AG04449 (cell line): ENCODE measurements at regions not wholly inside any gene's neighbourhood (a gene's known extent, or its start where the extent isn't known, plus 50 kb on each side); places are given as distances from the start of the nearest gene placed in this dataset.

ENCODE experiments used
- CTCF ChIA-PET: fragments of 350-600 bp; formaldehyde crosslinking; extraction: SDS; loops from one replicate; lab custom pipeline; 2021; ENCODE audit warnings: antibody characterized with exemption; lab: Yijun Ruan, JAX
- POLR2A ChIA-PET: fragments of 400-600, 350-600 bp; formaldehyde crosslinking; extraction: SDS; loops from one replicate; lab custom pipeline; 2020; ENCODE audit warnings: antibody characterized with exemption, inconsistent platforms; lab: Yijun Ruan, JAX
- DNase-seq: peaks from one replicate; pipeline ENCODE4 v3.0.0-alpha.2; 2010; ENCODE audit warnings: low read depth, low spot score
- H3K4me3 ChIP-seq: 2 replicates; pipeline ENCODE4 v1.5.1; 2011; ENCODE audit warnings: low read depth, mild to moderate bottlenecking, control low read depth, low read length
- TF ChIP-seq, protein P1 (sequence below): IDR thresholded peaks from one replicate; pipeline ENCODE4 v1.5.1; 2011; ENCODE audit warnings: mild to moderate bottlenecking, moderate library complexity, low read length, control low read depth, inconsistent platforms; ENCODE audit not compliant: insufficient read depth; ENCODE audit errors: missing control alignments

DNA sequence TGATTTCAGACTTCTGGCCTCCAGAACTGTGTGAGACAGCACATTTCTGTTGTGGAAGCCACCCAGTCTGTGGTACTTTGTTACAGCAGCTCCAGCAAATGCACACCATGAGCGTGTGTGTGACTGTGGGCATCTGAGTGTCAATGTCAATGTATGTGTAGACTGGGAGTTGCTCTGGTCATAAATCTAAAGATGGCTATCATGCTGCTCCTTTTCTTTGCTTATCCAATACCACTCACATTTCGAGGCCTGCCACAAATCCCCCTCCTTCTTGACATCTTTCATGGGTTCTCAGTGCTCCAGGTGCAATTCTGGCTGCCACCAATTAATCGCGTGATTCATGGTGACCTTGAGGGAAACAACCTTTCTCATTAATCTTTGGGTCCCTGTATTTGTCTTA is 141.2 kb downstream of the RWDD3 start:
- no peak for DNase-seq
- no peak overlapping the region for H3K4me3 ChIP-seq
- ChIA-PET POLR2A (no interaction called here), CTCF (no interaction called here)
- TF ChIP-seq, protein P1, sequence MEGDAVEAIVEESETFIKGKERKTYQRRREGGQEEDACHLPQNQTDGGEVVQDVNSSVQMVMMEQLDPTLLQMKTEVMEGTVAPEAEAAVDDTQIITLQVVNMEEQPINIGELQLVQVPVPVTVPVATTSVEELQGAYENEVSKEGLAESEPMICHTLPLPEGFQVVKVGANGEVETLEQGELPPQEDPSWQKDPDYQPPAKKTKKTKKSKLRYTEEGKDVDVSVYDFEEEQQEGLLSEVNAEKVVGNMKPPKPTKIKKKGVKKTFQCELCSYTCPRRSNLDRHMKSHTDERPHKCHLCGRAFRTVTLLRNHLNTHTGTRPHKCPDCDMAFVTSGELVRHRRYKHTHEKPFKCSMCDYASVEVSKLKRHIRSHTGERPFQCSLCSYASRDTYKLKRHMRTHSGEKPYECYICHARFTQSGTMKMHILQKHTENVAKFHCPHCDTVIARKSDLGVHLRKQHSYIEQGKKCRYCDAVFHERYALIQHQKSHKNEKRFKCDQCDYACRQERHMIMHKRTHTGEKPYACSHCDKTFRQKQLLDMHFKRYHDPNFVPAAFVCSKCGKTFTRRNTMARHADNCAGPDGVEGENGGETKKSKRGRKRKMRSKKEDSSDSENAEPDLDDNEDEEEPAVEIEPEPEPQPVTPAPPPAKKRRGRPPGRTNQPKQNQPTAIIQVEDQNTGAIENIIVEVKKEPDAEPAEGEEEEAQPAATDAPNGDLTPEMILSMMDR = no peak

DNA sequence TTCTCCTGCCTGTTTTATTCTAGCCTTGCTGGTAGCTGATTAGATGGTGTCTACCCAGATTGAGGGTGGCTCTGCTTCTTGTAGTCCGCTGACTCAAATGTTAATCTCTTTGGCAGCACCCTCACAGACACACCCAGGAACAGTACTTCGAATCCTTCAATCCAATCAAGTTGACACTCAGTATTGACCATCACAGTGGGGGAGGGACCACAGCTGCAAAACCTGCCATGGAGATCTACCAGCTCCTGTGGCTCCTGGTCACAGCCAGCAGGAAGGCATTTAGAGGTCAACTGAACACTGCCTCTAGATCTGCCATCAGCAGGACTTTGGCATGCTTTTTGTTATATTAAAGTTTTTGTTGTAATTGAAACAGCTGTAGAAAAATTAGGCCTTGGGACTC is 146.9 kb downstream of the RWDD3 start:
- no peak for DNase-seq
- POLR2A ChIA-PET = no interaction called here
- H3K4me3 ChIP-seq = no peak overlapping the region
- TF ChIP-seq, protein P1 = no peak
- CTCF ChIA-PET = no interaction called here

DNA sequence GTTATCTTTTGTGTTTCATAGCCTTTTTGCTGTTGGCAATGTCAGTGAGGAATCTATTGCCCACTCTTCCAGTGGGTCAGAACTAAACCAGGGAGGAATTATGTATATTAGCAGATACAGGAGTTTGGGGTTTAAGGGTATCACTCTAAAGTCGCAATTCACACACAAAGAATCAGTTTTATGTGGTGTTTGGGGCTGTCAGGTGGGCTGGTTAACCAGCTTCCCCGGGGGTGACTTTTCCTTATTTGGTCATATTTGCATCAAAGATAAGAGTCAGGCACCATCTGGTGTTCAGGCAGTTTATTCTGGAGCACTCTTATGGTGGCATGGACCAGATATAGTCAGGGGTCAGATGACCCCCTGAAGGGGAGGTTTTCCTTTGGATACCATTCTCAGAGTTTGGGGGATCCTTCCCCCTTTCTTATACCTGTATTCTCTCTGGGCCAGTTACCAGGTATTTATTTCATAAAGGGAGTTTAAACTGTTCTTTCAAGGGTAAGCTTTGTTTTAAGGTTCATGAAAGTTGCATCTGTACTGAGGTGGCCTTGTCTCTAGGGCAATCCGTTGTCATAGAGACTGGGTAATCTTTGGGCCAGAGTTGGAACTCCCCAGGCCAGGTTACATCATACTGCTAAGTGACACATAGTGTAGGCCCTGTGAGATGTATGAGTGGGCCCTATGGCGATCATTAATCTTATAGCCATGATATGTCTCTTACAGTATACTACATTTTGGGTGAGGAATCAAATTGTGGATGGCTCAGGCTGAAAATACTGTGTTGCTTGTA is 148.2 kb downstream of the RWDD3 start:
- TF ChIP-seq, protein P1 = no peak
- POLR2A ChIA-PET = no interaction called here
- H3K4me3 ChIP-seq = no peak overlapping the region
- no peak for DNase-seq
- CTCF ChIA-PET = no interaction called here

DNA sequence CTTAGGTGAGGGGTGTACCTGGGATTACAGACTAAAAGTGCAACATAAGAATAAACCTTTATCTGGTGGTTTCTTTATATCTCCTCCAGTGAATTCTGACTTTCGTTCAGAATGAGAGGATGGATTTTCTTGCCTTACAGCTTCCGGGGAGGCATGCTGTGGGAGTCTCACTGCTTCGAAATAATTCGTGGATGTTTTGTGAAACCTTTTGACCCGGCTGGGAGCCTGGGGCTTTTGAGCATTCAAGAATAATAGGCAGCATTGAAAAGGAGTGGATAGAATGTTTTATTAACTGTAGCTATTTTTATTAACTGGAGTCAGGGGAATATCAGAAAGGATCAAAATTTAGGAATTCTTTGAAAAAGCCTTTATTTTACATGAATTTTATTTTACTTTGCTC is 149.1 kb downstream of the RWDD3 start:
- ChIA-PET CTCF (no interaction called here), POLR2A (no interaction called here)
- TF ChIP-seq, protein P1 = no peak
- no peak overlapping the region for H3K4me3 ChIP-seq
- DNase-seq = no peak

DNA sequence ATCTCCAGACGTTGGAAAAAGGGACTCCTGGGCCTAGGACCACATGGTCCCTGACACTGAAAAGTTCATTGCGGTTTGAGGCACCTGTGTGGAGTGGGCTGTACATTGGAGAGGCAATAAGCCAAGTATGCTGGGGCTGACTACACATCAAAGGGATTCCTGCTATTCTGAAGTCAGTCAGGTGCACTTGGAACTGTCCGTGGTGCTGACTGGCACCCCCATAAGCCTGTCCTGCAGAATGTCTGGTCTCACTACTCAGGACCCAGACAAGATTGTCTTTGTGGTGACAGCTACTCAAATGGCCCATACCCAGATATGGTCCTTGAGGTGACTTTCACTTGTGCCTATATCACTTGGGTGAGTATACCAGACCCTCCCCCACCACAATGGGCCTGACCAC is 150.6 kb downstream of the RWDD3 start:
- POLR2A ChIA-PET = no interaction called here
- H3K4me3 ChIP-seq = no peak overlapping the region
- CTCF ChIA-PET = no interaction called here
- TF ChIP-seq, protein P1 = no peak
- DNase-seq = no peak

DNA sequence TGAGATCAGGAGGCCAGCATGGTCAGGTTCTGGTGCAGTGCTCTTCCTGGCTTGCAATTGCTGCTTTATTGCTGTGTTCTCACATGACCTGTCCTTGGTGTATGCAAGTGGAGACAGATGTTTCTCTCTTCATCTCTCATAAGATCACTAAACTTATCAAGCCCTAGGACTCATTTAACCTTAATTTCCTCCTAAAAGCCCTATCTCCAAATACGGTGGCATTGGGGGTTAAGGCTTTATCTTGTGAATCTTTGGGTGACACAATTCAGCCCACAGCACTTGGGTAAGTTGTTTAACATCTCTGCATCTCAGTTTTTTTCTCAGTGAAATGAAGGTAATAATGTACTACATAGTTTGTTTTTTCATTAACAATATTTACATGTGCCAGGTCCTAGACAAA is 152.4 kb downstream of the RWDD3 start:
- TF ChIP-seq, protein P1 = no peak
- ChIA-PET CTCF (no interaction called here), POLR2A (no interaction called here)
- H3K4me3 ChIP-seq = no peak overlapping the region
- DNase-seq = no peak
